ACC112 (cell line): ENCODE measurements at regions not wholly inside any gene's neighbourhood (a gene's known extent, or its start where the extent isn't known, plus 50 kb on each side); places are given as distances from the start of the nearest gene placed in this dataset.

Experiments
- H2AFZ ChIP-seq: fragments of 200-600 bp; sonication (generic); one replicate; pipeline ENCODE4 v1.6.0; 2017; ENCODE audit warnings: antibody characterized with exemption, low read length; ENCODE audit not compliant: unreplicated experiment
- H3K27ac ChIP-seq: fragments of 200-600 bp; sonication (generic); 2 replicates; pipeline ENCODE4 v1.5.1; 2014; ENCODE audit warnings: low read depth, mild to moderate bottlenecking, antibody characterized with exemption, low read length, moderate library complexity
- H3K27me3 ChIP-seq: fragments of 200-600 bp; sonication (generic); 2 replicates; pipeline ENCODE4 v1.6.1; 2014; ENCODE audit warnings: mild to moderate bottlenecking, antibody characterized with exemption, low read length, moderate library complexity, mixed read lengths; ENCODE audit not compliant: insufficient read depth
- H3K36me3 ChIP-seq: fragments of 200-600 bp; sonication (generic); 2 replicates; pipeline ENCODE4 v1.6.1; 2016; ENCODE audit warnings: mild to moderate bottlenecking, antibody characterized with exemption, low read length, moderate library complexity, mixed read lengths; ENCODE audit not compliant: insufficient read depth
- H3K4me1 ChIP-seq: fragments of 200-600 bp; sonication (generic); one replicate; pipeline ENCODE4 v1.6.1; 2016; ENCODE audit warnings: low read length, mixed read lengths; ENCODE audit not compliant: insufficient read depth, unreplicated experiment, control insufficient read depth
- H3K4me3 ChIP-seq: fragments of 200-600 bp; sonication (generic); 2 replicates; pipeline ENCODE4 v1.5.1; 2014; ENCODE audit warnings: mild to moderate bottlenecking, low read depth, low read length
- H3K79me2 ChIP-seq: fragments of 200-600 bp; sonication (generic); one replicate; pipeline ENCODE4 v1.6.0; 2016; ENCODE audit warnings: low read length; ENCODE audit not compliant: control insufficient read depth, unreplicated experiment, insufficient read depth

DNA sequence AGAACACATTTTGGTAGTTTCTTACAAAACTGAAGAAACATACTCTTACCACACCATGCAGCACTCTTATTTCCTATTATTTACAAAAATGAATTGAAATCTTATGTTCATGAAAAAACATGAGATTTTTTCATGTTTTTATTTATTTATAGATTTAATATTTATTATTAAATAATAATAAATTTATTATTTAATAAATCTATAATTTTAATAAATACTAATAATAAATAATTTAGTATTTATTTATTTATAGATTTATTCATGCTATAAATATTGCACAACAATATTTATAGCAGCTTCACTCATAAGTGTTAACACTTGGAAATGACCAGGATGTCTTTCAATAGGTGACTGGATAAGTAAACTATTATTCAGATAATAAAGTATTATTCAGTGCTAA lies 91.6 kb upstream of the CPXCR1 start:
- H3K27ac ChIP-seq: no peak overlapping the region
- H2AFZ ChIP-seq: no peak overlapping the region
- no peaks in the 10 kb centered on the region for H3K27me3 ChIP-seq
- H3K79me2 ChIP-seq: no peaks in the 10 kb centered on the region
- H3K36me3 ChIP-seq: no peaks in the 10 kb centered on the region
- H3K4me1 ChIP-seq: no peaks in the 10 kb centered on the region
- H3K4me3 ChIP-seq: no peak overlapping the region

- no peak overlapping the region for H3K27ac ChIP-seq
- no peaks in the 10 kb centered on the region for H3K4me1 ChIP-seq
- H3K27me3 ChIP-seq: no peaks in the 10 kb centered on the region
- H3K36me3 ChIP-seq: no peaks in the 10 kb centered on the region
- H2AFZ ChIP-seq: no peak overlapping the region
- H3K4me3 ChIP-seq: no peak overlapping the region
- H3K79me2 ChIP-seq: no peaks in the 10 kb centered on the region
These were observed 86.2 kb upstream of the CPXCR1 start for GRCh38 chrX:88660836-88661235.

- Histone ChIP-seq H3K4me1 (no peaks in the 10 kb centered on the region), H3K27ac (no peak overlapping the region), H3K4me3 (no peak overlapping the region), H2AFZ (no peak overlapping the region), H3K79me2 (no peaks in the 10 kb centered on the region), H3K36me3 (no peaks in the 10 kb centered on the region), H3K27me3 (no peaks in the 10 kb centered on the region)
These were observed 74.8 kb upstream of the CPXCR1 start for GRCh38 chrX:88672261-88672660.
